Tibial nerve (tissue), 3 donors: ENCODE measurements at regions not wholly inside any gene's neighbourhood (a gene's known extent, or its start where the extent isn't known, plus 50 kb on each side); places are given as distances from the start of the nearest gene placed in this dataset.

Experiments used
- CTCF ChIP-seq, 5 experiments: fragments of 200-600 bp in 3 of 5; fragments of 450-650 bp in 2 of 5; sonication (generic) in 3 of 5; IDR thresholded peaks; one replicate each; pipeline ENCODE4 v1.5.1; 2016 to 2019; ENCODE audit warnings: antibody characterized with exemption in 5 of 5, mild to moderate bottlenecking in 3 of 5, moderate library complexity in 2 of 5
- POLR2A ChIP-seq, 2 donors: fragments of 450-650 bp; IDR thresholded peaks; one replicate each; pipeline ENCODE4 v1.6.1; 2017; ENCODE audit warnings: antibody characterized with exemption in 2 of 2, mild to moderate bottlenecking in 2 of 2, moderate library complexity in 2 of 2

- no peak for TF ChIP-seq POLR2A (IDR thresholded peaks at IDR 0.05)
- TF ChIP-seq CTCF (IDR thresholded peaks at IDR 0.05): no peak
Measured at GRCh38 chr9:86751956-86752355, 195.3 kb downstream of the GAS1 start.
